K562 (cell line): ENCODE measurements at regions not wholly inside any gene's neighbourhood (a gene's known extent, or its start where the extent isn't known, plus 50 kb on each side); places are given as distances from the start of the nearest gene placed in this dataset.

Experiments
- ATAC-seq: fragments of 200-7000 bp; cut with Tn5 transposase; 3 replicates; pipeline ENCODE4 v1.9.1; 2020; ENCODE audit warnings: moderate library complexity
- BruUV-seq: library from RNA; stranded (reverse); fragments of 400-500 nt; replicated peaks from 2 replicates; lab custom pipeline; 2021; lab: Mats Ljungman, UMichigan
- CTCF ChIA-PET: fragments of 300-600 bp; formaldehyde crosslinking; extraction: SDS; loops from one replicate; lab custom pipeline; 2021; ENCODE audit warnings: low intra/inter-chr PET ratio; lab: Yijun Ruan, JAX
- POLR2A ChIA-PET: fragments of 300-600, 350-650 bp; sonication (Branson Sonifier 250); formaldehyde crosslinking; extraction: SDS; loops from one replicate; lab custom pipeline; 2021; ENCODE audit warnings: antibody characterized with exemption, inconsistent platforms; lab: Yijun Ruan, JAX
- DNase-seq, 4 experiments: peaks; one replicate each; pipeline versions ENCODE4 v3.0.0 to v3.0.0-alpha.2; 2011 to 2018; ENCODE audit warnings: low spot score in 3 of 4, mixed read lengths in 3 of 4; ENCODE audit errors: extremely low read depth in 1 of 4
- FAIRE-seq: peaks from 2 replicates; lab custom pipeline; 2011; peaks lifted over from hg19 to GRCh38; lab: Jason Lieb, UNC
- H2AFZ ChIP-seq: 2 replicates; pipeline ENCODE4 v1.6.0; 2011; ENCODE audit warnings: low read depth, low read length, control low read depth, inconsistent platforms
- H3K27ac ChIP-seq: fragments of 200-600 bp; 3 replicates; pipeline ENCODE4 v1.8.0; 2011; ENCODE audit warnings: low read depth, mild to moderate bottlenecking, control low read depth, inconsistent platforms, low read length, moderate library complexity, mixed read lengths; ENCODE audit errors: extremely low read depth
- H3K27me3 ChIP-seq, 2 experiments: fragments of 300-600 bp in 1 of 2; 2 replicates in 1 of 2; 3 replicates in 1 of 2; pipeline versions ENCODE4 v1.6.0 to v1.8.0; 2011; ENCODE audit warnings: inconsistent platforms in 2 of 2, low read length in 2 of 2, mild to moderate bottlenecking in 1 of 2, mixed read lengths in 1 of 2, moderate library complexity in 1 of 2; ENCODE audit not compliant: control insufficient read depth in 2 of 2, insufficient read depth in 2 of 2
- H3K36me3 ChIP-seq: fragments of 300-600 bp; 3 replicates; pipeline ENCODE4 v1.8.0; 2011; ENCODE audit warnings: mild to moderate bottlenecking, low read length, inconsistent platforms; ENCODE audit not compliant: control insufficient read depth, insufficient read depth
- H3K4me1 ChIP-seq, 2 experiments: fragments of 200-600 bp in 1 of 2; replicated peaks in 1 of 2; 2 replicates in 1 of 2; 3 replicates in 1 of 2; pipeline versions ENCODE4 v1.5.1 to v1.8.0; 2011; ENCODE audit warnings: inconsistent platforms in 2 of 2, low read length in 2 of 2, mild to moderate bottlenecking in 1 of 2, mixed read lengths in 1 of 2, moderate library complexity in 1 of 2; ENCODE audit not compliant: control insufficient read depth in 2 of 2, insufficient read depth in 2 of 2
- H3K4me2 ChIP-seq: 2 replicates; pipeline ENCODE4 v1.6.1; 2011; ENCODE audit warnings: low read length, control low read depth, inconsistent platforms, mixed read lengths; ENCODE audit not compliant: insufficient read depth
- H3K4me3 ChIP-seq: fragments of 200-600 bp; sonication (generic), shearing (Covaris generic); 2 replicates; pipeline ENCODE4 v1.5.1; 2016; ENCODE audit warnings: control low read depth, inconsistent platforms
- H3K79me2 ChIP-seq: fragments of 200-600 bp; 3 replicates; pipeline ENCODE4 v1.8.0; 2011; ENCODE audit warnings: low read length, inconsistent platforms; ENCODE audit not compliant: control insufficient read depth, insufficient read depth
- H3K9ac ChIP-seq, 2 experiments: 2 replicates each; pipeline versions ENCODE4 v1.6.0 to v1.6.1; 2011; ENCODE audit warnings: low read depth in 2 of 2, low read length in 2 of 2, control low read depth in 1 of 2, inconsistent platforms in 1 of 2, mild to moderate bottlenecking in 1 of 2, mixed read lengths in 1 of 2; ENCODE audit not compliant: insufficient read depth in 1 of 2
- H3K9me1 ChIP-seq: one replicate; pipeline ENCODE4 v1.6.0; 2011; ENCODE audit warnings: inconsistent platforms, mild to moderate bottlenecking, low read length, moderate library complexity; ENCODE audit not compliant: control insufficient read depth, insufficient read depth
- H3K9me3 ChIP-seq: replicated peaks from 2 replicates; pipeline ENCODE4 v1.5.1; 2011; ENCODE audit warnings: low read depth, low read length, inconsistent platforms; ENCODE audit not compliant: control insufficient read depth, insufficient read depth
- H4K20me1 ChIP-seq: replicated peaks from 2 replicates; pipeline ENCODE4 v1.6.1; 2011; ENCODE audit warnings: low read length, inconsistent platforms, mixed read lengths; ENCODE audit not compliant: control insufficient read depth, insufficient read depth
- CBFB ChIP-seq: sonication (generic); formaldehyde crosslinking; IDR thresholded peaks from 2 replicates; pipeline ENCODE4 v1.4.0; 2020; ENCODE audit warnings: mild to moderate bottlenecking, missing genetic modification reagents
- HMGN3 ChIP-seq: IDR thresholded peaks from 2 replicates; pipeline ENCODE4 v1.6.1; 2011; ENCODE audit warnings: borderline replicate concordance, low read depth, mild to moderate bottlenecking, mixed read lengths, low read length; ENCODE audit not compliant: insufficient read length; ENCODE audit errors: extremely low read depth
- MCM7 ChIP-seq, 2 experiments: fragments of 450-650 bp; IDR thresholded peaks; 2 replicates each; pipeline ENCODE4 v1.6.1; 2016 to 2018
- MTA1 ChIP-seq: fragments of 450-650 bp; IDR thresholded peaks from 2 replicates; pipeline ENCODE4 v1.6.1; 2017; ENCODE audit warnings: borderline replicate concordance
- MYC ChIP-seq, 2 experiments: fragments of 250-450 bp in 1 of 2; sonication (Bioruptor Pico) in 1 of 2; IDR thresholded peaks; 2 replicates each; pipeline versions ENCODE4 v1.5.1 to v1.6.1; 2012 to 2021; ENCODE audit warnings: low read depth in 2 of 2, borderline replicate concordance in 1 of 2, improper control_type of control experiment in 1 of 2, low read length in 1 of 2, mild to moderate bottlenecking in 1 of 2, moderate library complexity in 1 of 2
- MYNN ChIP-seq, 2 experiments: sonication (generic); formaldehyde crosslinking in 1 of 2; IDR thresholded peaks; 2 replicates each; pipeline versions ENCODE4 v1.5.0 to v1.6.1; 2016 to 2020; ENCODE audit warnings: antibody characterized with exemption in 1 of 2, missing genetic modification reagents in 1 of 2
- NCOA4 ChIP-seq: fragments of 450-650 bp; IDR thresholded peaks from 2 replicates; pipeline ENCODE4 v1.6.1; 2018; ENCODE audit warnings: mild to moderate bottlenecking; ENCODE audit not compliant: partially characterized antibody
- NCOA6 ChIP-seq: fragments of 450-650 bp; IDR thresholded peaks from 2 replicates; pipeline ENCODE4 v1.6.1; 2017; ENCODE audit warnings: mild to moderate bottlenecking
- PCBP1 ChIP-seq: fragments of 200-400 bp; formaldehyde crosslinking; IDR thresholded peaks from 2 replicates; pipeline ENCODE4 v1.6.1; 2018; ENCODE audit warnings: mild to moderate bottlenecking, low read depth, low read length; ENCODE audit not compliant: poor library complexity, severe bottlenecking
- POLR2G ChIP-seq: fragments of 200-400 bp; formaldehyde crosslinking; IDR thresholded peaks from 2 replicates; pipeline ENCODE4 v1.6.1; 2017; ENCODE audit warnings: low read depth, mild to moderate bottlenecking, antibody characterized with exemption, low read length, moderate library complexity
- PTRF ChIP-seq: fragments of 450-650 bp; IDR thresholded peaks from 2 replicates; pipeline ENCODE4 v1.6.1; 2016; ENCODE audit warnings: mild to moderate bottlenecking, missing genetic modification characterization, missing compliant biosample characterization
- RBBP5 ChIP-seq: fragments of 200-600 bp; sonication (generic); IDR thresholded peaks from 2 replicates; pipeline ENCODE4 v1.6.1; 2012; ENCODE audit warnings: borderline replicate concordance, mild to moderate bottlenecking, low read length, control low read depth, inconsistent platforms; ENCODE audit not compliant: insufficient read depth, poor library complexity, severe bottlenecking
- SMARCA4 ChIP-seq: fragments of 450-650 bp; IDR thresholded peaks from 2 replicates; pipeline ENCODE4 v1.6.1; 2016
- SMARCA5 ChIP-seq: fragments of 450-650 bp; IDR thresholded peaks from 2 replicates; pipeline ENCODE4 v1.6.1; 2016
- USF2 ChIP-seq: sonication (generic); formaldehyde crosslinking; IDR thresholded peaks from 2 replicates; pipeline ENCODE4 v1.5.0; 2020; ENCODE audit warnings: missing genetic modification reagents
- ZNF76 ChIP-seq: fragments of 250-450 bp; sonication (Bioruptor Pico); IDR thresholded peaks from 2 replicates; pipeline ENCODE4 v1.4.0; 2020; ENCODE audit warnings: mild to moderate bottlenecking, moderate library complexity, borderline replicate concordance
- WGBS: fragments of 100-300 bp; shearing (Covaris generic); methylation state at CpG from one replicate; pipeline ENCODE4 v1.1.6; 2016; ENCODE audit warnings: low coverage, mixed read lengths; ENCODE audit not compliant: insufficient coverage; ENCODE audit errors: missing lambda C conversion rate; 5-methylcytosine and 5-hydroxymethylcytosine counted together
- in situ Hi-C: fragments of 300-500 bp; cut with MboI; formaldehyde crosslinking; loops from 4 replicates; pipeline ENCODE4 v1.15.0; 2018; ENCODE audit warnings: inconsistent platforms, mixed read lengths
- intact Hi-C: fragments of 100-400 bp; cut with micrococcal nuclease; formaldehyde crosslinking; loops from 2 replicates; pipeline ENCODE4 v1.14.2; 2022

GRCh38 chr3:115211810-115212492 is 64.9 kb upstream of the ZBTB20 start:
- DNase-seq (no peak), ATAC-seq (no peak), FAIRE-seq (no peak)
- no peaks in the 10 kb centered on the region for H3K9me3 ChIP-seq
- in situ Hi-C loops (loop anchor here (25.0 kb wide), 1 partner anchor 475 kb away; no protein-coding TSS in a partner anchor), intact Hi-C loops (no loop called here)
- no peak overlapping the region for H3K9ac ChIP-seq
- H3K27ac ChIP-seq = no peak overlapping the region
- H3K4me1 ChIP-seq = no peaks in the 10 kb centered on the region
- H3K79me2 ChIP-seq = no peaks in the 10 kb centered on the region
- ChIA-PET CTCF (no interaction called here), POLR2A (no interaction called here)
- H2AFZ ChIP-seq = no peak overlapping the region
- H3K27me3 ChIP-seq = no peaks in the 10 kb centered on the region
- no peaks in the 10 kb centered on the region for H4K20me1 ChIP-seq
- no peak for TF ChIP-seq NCOA6
- TF ChIP-seq RBBP5 = no peak
- no peak for TF ChIP-seq SMARCA5
- no peak for TF ChIP-seq HMGN3
- no peak for TF ChIP-seq MYC (IDR thresholded peaks at IDR 0.05; ENCODE audit: low read depth, low read length)
- no peak for TF ChIP-seq MYC (CRISPR knock-in tag; IDR thresholded peaks at IDR 0.05; ENCODE audit: borderline replicate concordance, low read depth)
- no peak for TF ChIP-seq PCBP1
- TF ChIP-seq MCM7 (IDR thresholded peaks at IDR 0.05) = no peak
- TF ChIP-seq ZNF76 (CRISPR knock-in tag) = no peak
- TF ChIP-seq CBFB (CRISPR knock-in tag) = no peak
- TF ChIP-seq NCOA4 = no peak
- TF ChIP-seq SMARCA4 = no peak
- TF ChIP-seq USF2 (CRISPR knock-in tag) = no peak
- TF ChIP-seq POLR2G = no peak
- TF ChIP-seq MTA1 = no peak
- TF ChIP-seq PTRF = no peak
- no peak for TF ChIP-seq MYNN (IDR thresholded peaks at IDR 0.05)
- TF ChIP-seq MYNN (CRISPR knock-in tag; IDR thresholded peaks at IDR 0.05) = no peak
- H3K9me1 ChIP-seq = no peaks in the 10 kb centered on the region
- 2% methylated on average over 4 of the region's 4 CpGs for WGBS
- H3K36me3 ChIP-seq = no peaks in the 10 kb centered on the region
- no peak overlapping the region for H3K4me3 ChIP-seq
- BruUV-seq = no TSS peak
- no peak overlapping the region for H3K4me2 ChIP-seq
